T-helper 2 cell (primary cell): ENCODE measurements at regions not wholly inside any gene's neighbourhood (a gene's known extent, or its start where the extent isn't known, plus 50 kb on each side); places are given as distances from the start of the nearest gene placed in this dataset.

ENCODE experiments used
- DNase-seq, 5 experiments: peaks; one replicate each; pipeline versions ENCODE4 v3.0.0 to v3.0.0-alpha.2; 2012 to 2022

- DNase-seq: no peak
These were observed 213.1 kb upstream of the STXBP5 start for GRCh38 chr6:146990821-146991798.

GRCh38 chr6:146997062-146997461 lies 207.2 kb upstream of the STXBP5 start:
- DNase-seq: no peak

DNA sequence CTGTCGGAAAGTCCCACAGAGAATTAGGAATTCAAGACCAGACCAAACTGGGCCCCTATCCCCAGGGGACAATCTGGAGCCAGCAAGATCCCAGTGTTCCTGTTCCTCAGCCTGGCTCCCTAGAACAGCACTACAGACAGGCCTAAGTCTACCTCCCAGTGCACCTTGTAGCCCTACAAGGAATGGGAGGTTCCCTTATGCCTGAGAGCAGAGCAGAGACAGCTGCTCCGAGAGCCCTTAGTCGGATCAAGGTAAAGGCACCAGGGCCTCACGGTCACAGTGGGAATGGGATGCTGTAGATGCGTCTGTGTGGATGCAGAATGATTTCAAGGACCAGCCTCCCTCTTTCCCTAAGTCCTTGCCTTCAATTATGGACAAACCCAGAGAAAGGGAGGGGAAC lies 204.5 kb upstream of the STXBP5 start:
- no peak for DNase-seq

GRCh38 chr6:147000545-147001488 lies 203.4 kb upstream of the STXBP5 start:
- no peak for DNase-seq

DNA sequence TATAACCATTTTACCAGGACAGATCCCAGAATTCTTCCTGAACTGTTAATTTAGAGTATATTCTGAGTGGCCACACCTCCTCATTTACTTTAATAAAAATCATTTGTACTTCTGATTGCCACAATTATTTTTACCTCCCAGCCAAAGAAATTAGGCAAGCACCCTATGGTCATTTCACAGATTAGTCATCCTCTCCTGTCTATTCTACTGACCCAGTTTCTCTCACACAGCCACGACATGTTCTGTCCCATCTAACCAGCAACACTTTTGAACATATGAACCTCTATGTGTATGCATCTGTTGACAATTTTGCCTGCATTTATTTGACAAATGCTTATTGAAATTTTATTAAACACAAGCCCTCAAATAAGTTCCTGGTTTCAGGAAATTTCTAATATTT lies 202.6 kb upstream of the STXBP5 start:
- no peak for DNase-seq

DNA sequence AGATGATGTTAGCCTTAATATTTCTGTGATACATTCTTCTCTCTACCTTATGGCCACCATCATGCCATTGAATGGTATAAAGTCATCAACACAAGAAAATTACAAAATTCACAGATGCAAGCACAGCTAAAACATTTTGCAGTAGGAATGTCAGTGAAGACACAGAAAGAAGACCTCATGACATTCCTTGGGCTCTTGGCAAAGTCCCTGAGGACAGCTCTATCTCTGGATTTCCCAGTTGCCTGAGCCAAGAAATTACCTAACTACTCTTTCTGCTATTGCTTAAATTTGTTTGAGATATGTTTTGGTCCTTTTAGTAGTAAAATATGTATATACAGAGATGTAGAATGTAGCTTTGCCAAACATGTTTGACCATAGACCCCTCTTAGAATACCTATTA lies 201.0 kb upstream of the STXBP5 start:
- DNase-seq: no peak

DNA sequence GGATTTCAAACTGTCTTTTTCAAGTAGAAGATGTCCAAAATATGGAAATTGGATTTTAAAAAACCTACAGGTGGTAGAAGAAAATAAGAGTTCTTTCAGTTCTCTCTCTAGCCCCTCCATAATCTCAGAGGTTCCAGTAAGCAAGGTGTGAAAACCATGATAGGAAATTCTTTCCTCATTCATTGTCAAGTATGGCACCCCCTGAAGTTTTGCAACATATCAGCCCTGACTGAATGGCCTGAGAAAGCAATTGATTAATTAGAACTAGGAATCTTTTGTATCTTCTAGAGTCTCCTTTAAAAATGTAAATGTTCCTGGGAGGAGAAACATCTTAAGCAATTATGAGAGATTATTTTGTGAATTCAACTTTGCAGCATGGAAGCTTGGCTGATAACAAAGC lies 198.7 kb upstream of the STXBP5 start:
- DNase-seq: no peak

- no peak for DNase-seq
These were observed 196.8 kb upstream of the STXBP5 start for GRCh38 chr6:147007441-147007840.

GRCh38 chr6:147009358-147009757 lies 194.9 kb upstream of the STXBP5 start:
- DNase-seq: no peak

DNA sequence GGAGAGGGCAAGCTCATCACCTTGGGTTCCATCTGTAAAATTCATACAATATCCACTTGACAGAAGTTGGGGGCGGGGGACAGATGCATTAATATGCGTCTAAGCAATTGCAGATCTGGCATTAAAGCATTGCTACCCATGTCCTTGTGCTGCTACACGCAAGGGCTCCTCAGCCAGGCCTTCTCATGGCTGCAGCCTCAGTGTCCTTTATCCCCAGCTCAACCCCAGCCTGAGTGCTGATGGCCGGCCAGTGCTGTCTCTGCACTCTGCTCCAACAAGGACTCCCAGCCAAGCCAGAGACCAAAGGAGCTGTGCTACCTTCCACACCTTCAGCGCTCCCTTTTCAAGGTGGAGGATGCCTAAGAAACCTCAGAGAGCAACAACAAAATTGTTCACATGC lies 188.5 kb upstream of the STXBP5 start:
- DNase-seq: no peak

- DNase-seq: no peak
These were observed 187.8 kb upstream of the STXBP5 start for GRCh38 chr6:147016440-147016839.

DNA sequence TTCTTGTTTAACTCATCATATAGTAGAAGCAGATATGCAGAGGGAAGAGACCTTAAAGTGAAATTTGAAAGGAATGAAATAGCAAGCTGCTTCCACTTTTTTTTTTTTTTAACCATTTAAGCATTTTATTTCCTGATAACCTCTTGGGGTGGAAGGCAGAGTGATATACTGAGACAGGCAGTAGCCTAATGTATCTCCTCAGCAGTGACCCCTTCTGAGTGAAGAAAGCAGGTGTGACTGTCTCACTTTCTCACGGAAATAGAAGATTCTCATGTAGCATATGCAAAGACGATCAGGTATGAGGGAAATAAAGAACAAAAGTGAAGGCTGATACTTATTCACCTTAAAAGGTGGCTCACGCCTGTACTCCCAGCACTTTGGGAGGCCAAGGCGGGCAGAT lies 187.1 kb upstream of the STXBP5 start:
- DNase-seq: no peak

DNA sequence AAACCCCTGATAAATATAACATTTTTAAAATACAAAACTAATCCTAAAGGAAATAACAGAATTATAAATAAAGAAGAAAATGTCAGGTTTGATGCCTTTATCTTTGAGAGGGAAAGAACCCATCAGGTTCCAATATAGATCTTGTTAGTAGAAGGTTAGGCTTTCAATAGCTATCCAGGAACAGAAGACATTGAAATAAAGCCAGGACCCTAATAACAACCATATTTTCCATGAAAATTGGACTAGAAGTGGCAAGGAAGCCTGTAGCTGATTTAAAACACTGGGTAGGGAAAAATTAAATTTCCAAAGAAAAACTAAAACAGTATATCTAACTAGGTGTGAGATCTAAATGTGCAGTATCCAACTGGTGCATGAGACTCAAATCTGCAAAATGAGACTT lies 185.2 kb upstream of the STXBP5 start:
- DNase-seq: no peak

DNA sequence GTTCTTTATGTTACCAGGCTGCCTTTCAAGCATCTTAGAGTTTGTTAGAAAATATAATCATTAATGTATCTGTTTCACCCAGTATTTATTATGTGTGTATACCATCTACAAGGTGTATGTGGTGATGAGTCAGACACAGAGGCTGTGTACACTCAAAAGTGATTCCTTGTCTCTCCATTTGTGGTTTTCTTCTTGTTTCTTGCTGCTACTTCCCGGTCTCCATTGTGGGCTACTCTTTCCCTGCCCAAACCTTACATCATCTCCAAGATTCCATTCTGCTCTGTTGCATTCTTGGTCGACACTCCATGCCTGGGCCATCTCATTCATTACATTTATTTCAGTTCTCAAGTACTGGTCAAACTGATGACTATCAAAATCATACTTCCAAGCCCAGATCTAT lies 182.2 kb upstream of the STXBP5 start:
- DNase-seq: no peak

GRCh38 chr6:147023148-147023547 lies 181.1 kb upstream of the STXBP5 start:
- DNase-seq: no peak

DNA sequence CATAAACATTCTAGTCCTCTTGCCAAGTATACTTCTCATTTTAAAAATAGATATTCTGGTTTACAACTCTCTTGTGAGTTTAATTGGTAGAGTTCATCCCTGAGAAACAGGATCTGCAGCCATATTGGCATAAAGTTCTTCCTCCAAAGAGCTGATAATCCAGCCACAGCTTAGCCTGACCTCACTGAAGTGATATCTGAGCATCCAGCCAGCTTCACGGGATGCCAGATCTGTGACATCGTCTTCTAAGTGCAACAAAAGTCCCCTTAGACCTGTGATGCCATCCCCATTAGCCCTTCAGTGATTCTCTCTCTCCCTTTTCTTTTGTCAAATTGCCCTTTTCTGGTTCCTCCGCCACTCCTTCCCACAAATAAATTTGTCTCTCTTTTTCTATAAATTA lies 180.6 kb upstream of the STXBP5 start:
- DNase-seq: no peak

DNA sequence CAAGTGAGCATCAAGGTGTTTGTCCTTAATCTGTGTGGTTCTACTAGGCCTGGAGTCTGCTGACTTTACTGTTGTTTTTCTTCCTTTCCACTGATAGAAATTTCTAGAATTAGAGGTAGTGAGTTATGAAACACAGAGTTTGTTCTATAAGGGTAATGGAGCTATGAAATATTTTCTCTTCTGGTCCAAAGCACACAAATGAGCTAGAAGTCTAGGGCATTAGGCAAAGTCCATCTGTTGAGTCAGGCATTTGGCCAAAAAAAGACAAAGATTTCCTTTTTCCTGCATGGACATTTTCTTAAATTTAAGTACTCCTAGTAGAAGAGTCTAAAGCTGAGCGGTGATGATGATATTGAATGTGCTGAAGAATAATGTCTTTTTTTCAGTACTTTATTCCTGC lies 174.3 kb upstream of the STXBP5 start:
- DNase-seq: no peak

DNA sequence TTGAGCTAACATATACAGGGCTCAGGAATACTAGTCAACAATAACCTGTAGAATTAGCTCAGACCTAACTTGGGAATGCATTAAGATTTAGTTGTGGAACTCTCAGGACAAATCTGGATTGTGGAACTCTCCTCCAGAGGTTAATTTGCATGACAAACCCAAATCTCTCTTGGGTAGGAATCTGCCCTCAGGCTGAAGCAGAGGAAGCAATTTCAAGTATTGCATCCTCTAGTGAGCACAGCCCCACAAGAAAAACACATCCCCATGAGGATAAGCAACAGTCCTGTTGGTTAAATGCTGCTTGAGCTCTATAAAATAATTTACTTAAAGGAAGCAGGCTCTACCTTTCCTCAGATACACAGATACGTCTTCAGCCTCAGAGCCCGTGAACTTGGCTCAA lies 170.9 kb upstream of the STXBP5 start:
- DNase-seq: no peak

DNA sequence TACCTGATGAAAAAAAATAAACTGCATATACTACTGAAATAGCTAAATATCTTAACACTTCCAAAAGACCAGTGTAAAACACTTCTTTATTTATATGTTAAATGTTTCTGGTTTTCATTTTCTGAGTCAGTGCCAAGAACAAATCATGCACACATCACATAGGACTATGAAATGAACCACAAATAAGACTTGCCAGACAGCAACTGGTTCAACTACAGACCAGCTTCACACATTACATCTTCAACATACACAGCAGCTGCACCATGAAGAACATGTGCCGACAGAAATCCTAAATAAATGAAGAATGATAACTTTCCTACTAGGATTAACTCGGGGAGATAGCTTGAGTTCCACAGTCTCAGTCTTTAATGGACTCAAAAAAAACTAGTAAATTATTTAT lies 168.3 kb upstream of the STXBP5 start:
- no peak for DNase-seq

GRCh38 chr6:147037881-147038280 lies 166.3 kb upstream of the STXBP5 start:
- DNase-seq: no peak

DNA sequence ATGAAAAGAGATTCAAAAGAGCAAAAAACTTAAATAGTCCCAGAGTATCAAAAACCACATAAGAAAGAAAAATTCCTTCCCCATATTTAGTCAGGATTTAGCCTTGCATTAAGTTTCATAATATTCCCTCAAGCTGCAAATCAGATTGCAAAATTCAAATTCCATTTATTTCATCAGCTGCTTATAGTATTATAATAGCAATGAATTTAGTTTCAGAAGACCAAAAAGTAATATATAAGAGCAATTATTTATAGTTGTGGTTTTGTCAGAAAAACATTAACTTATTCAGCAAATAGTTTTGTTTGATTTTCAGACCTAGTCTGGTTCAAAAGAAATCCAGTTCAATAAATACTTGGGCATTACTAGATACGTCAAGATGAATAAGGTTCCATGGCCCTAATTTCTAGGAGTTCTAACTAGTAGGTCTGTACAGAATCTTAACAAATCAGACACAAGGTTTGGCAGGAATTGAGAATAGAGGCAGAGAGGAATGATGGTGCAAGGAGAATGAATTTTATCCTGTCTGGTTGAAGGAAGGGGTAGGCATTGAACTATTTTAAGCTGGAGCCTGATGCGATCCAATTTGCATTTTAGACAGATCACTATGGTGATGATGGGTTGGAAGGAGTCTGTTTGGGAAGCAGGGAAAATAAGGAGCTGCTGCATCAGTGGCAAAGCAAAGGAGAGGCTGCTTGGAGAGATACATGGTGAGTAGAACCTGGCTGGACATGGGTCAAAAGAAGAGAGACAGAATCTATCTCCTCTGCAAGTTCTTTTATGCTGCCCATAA lies 163.9 kb upstream of the STXBP5 start:
- DNase-seq: no peak

- no peak for DNase-seq
These were observed 161.5 kb upstream of the STXBP5 start for GRCh38 chr6:147042679-147043078.

DNA sequence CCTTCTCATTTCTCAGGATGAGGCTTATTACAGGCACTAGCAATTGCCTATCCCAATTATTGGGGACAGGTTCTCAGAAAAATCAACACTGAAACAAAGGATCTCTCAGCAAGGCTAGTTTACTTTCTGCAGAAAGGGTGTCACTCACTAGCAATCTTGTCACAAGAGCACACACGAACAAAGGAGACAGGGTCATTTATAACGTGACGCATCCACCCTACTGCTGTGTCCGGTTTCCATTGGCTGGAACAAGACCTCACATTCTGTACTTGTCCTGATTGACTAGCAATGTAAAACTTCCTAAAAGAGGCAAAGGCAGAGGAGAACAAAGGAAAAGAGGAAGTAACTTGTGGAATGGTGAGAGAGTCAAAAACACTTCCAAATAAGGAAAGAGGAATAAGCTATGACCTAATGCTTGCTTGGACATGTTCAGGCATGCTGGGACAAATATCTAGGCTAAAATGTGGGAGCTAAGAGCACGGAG lies 160.2 kb upstream of the STXBP5 start:
- no peak for DNase-seq
